Ishikawa (cell line): ENCODE measurements at regions not wholly inside any gene's neighbourhood (a gene's known extent, or its start where the extent isn't known, plus 50 kb on each side); places are given as distances from the start of the nearest gene placed in this dataset.

ENCODE experiments used
- CEBPB ChIP-seq: IDR thresholded peaks from 2 replicates; pipeline ENCODE4 v1.6.1; 2012
- EGR1 ChIP-seq: IDR thresholded peaks from 2 replicates; pipeline ENCODE4 v1.6.1; 2012
- EP300 ChIP-seq: IDR thresholded peaks from 2 replicates; pipeline ENCODE4 v1.6.1; 2012; ENCODE audit warnings: borderline replicate concordance
- FOXM1 ChIP-seq: IDR thresholded peaks from 2 replicates; pipeline ENCODE4 v1.6.1; 2012; ENCODE audit warnings: low read depth, borderline replicate concordance
- NFIC ChIP-seq: IDR thresholded peaks from 2 replicates; pipeline ENCODE4 v1.6.1; 2012
- RAD21 ChIP-seq: IDR thresholded peaks from 2 replicates; pipeline ENCODE4 v1.6.1; 2012; ENCODE audit warnings: low read depth
- REST ChIP-seq: IDR thresholded peaks from 2 replicates; pipeline ENCODE4 v1.6.1; 2012; ENCODE audit warnings: low read depth, mild to moderate bottlenecking
- TAF1 ChIP-seq: IDR thresholded peaks from 2 replicates; pipeline ENCODE4 v1.6.1; 2012; ENCODE audit warnings: low read depth, mild to moderate bottlenecking
- TEAD4 ChIP-seq: IDR thresholded peaks from 2 replicates; pipeline ENCODE4 v1.6.1; 2012
- YY1 ChIP-seq: IDR thresholded peaks from 2 replicates; pipeline ENCODE4 v1.6.1; 2012; ENCODE audit warnings: low read depth
- ZBTB7A ChIP-seq: IDR thresholded peaks from 2 replicates; pipeline ENCODE4 v1.6.1; 2012; ENCODE audit warnings: low read depth
- TF ChIP-seq, protein P1 (sequence below): IDR thresholded peaks from 2 replicates; pipeline ENCODE4 v1.6.1; 2012
- TF ChIP-seq, protein P2 (sequence below): IDR thresholded peaks from 2 replicates; pipeline ENCODE4 v1.6.1; 2012

DNA sequence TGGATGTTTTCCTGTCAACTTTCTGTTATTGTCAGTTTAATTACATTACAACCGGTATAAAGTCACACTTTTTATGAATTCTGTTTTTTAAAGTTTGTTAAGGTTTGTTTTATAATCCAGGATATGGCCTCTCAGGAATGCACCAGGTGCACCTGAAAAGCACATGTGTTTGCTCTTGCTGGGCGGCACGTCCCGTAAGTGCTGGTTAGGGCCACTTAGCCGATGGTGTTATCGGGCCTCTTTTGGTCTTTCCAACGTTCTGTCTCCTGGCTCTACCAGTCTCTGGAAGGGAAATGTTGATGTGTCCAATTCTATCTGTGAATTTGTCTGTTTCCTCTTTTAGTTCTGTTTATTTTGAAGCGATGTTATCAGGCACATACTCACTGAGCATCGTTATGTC is 695.7 kb downstream of the BRD1 start:
- TF ChIP-seq REST: no peak
- TF ChIP-seq TEAD4: no peak
- no peak for TF ChIP-seq CEBPB
- no peak for TF ChIP-seq FOXM1
- no peak for TF ChIP-seq TAF1
- TF ChIP-seq, protein P1, sequence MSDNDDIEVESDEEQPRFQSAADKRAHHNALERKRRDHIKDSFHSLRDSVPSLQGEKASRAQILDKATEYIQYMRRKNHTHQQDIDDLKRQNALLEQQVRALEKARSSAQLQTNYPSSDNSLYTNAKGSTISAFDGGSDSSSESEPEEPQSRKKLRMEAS: no peak
- no peak for TF ChIP-seq EGR1
- TF ChIP-seq RAD21: no peak
- no peak for TF ChIP-seq NFIC
- TF ChIP-seq, protein P2, sequence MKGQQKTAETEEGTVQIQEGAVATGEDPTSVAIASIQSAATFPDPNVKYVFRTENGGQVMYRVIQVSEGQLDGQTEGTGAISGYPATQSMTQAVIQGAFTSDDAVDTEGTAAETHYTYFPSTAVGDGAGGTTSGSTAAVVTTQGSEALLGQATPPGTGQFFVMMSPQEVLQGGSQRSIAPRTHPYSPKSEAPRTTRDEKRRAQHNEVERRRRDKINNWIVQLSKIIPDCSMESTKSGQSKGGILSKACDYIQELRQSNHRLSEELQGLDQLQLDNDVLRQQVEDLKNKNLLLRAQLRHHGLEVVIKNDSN: no peak
- TF ChIP-seq EP300: no peak
- TF ChIP-seq YY1: no peak
- TF ChIP-seq ZBTB7A: no peak
